Hematopoietic multipotent progenitor cell (in vitro differentiated cells): ENCODE measurements at regions not wholly inside any gene's neighbourhood (a gene's known extent, or its start where the extent isn't known, plus 50 kb on each side); places are given as distances from the start of the nearest gene placed in this dataset.

Experiments
- DNase-seq, 3 donors: peaks; one replicate each; pipeline ENCODE4 v3.0.0-alpha.2; 2011 to 2015; ENCODE audit warnings: low read depth in 2 of 3, low spot score in 2 of 3

DNA sequence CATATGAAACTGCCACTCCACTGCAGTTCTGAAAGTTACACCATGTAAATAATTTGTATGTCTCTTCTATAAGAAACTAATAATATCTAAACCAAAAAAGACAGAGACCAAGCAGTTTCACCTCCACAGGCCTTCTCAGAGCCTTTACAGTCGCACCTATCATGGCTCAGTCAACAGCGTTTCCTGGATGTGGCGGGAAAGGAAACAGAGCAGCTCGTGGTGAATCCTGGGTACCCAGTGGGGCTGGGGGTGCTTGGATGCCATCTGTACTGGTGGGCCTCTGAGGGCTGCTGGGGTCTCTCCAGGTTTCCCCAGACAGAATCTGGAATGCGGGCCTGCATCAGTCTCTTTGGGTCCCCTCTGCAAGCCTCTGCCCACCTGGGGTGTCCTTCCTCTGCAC lies 100.2 kb upstream of the CASZ1 start:
- DNase-seq: no peak

DNA sequence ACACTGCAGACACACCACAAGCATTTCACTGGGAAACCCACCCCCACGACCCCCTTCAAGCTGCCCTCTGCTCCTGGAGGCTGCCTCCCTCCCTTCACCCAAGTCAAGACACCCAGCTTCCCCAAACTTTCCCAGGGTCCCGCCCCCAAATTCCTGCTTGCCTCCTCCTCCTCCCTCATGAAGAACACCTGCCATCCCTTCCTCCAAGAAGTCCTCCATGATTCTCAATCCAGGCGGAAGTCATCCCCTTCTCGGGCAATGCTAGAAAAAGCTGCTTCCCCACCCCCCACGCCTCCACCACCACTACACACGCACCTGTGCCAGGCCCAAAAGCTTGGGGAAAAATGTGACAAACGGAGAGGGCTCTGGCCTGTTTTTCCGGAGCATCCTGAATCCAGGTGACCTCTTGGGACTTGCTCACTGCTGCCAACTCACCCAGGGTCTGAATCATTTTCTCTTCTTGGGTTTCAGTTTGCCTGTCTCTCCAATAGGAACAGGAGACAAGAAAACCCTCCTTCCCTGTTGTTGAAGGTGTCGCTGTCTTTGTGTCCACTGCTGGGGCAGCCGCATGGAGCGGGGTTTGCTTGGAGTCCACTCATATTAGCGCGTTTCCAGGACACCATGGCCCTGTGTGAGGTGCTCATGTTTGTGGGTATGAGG lies 101.0 kb upstream of the CASZ1 start:
- no peak for DNase-seq

DNA sequence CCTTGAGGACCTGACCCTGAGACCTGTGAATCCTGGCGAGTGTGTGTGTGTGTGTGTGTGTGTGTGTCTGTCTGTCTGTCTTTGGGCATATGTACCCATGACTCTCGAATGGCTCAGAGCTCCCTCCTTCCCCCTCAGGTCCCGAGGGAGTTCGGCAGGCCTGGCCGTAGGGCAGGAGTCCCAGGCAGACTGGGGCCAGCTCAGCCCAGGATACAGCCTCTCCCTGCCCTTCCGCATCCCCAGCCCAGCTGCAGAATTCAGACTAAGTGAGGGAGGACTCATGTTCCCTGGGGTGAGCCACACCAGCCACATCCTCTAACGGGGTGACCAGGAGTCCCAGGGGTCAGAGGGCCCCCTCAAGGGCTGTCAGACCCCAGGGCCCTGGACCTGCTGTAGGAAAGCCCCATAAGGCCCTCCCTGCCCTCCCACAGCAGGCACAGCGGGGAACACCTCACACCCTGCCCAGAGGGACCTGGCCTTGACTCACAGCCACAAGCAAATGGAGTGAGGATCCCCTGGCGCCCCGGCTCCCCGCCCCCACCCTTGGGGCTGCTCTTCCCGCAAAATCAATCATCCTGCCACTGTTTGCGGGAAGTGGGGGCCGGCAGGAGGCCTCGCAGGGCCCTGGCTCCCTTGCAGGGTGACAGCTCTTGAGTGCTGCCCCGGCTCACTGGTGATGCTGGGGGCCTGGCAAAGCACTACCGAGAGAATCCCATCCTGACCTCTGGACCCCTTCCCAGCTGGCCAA lies 101.7 kb upstream of the CASZ1 start:
- DNase-seq: peak in 2 of 3 donors; percentile 40 to 41

DNA sequence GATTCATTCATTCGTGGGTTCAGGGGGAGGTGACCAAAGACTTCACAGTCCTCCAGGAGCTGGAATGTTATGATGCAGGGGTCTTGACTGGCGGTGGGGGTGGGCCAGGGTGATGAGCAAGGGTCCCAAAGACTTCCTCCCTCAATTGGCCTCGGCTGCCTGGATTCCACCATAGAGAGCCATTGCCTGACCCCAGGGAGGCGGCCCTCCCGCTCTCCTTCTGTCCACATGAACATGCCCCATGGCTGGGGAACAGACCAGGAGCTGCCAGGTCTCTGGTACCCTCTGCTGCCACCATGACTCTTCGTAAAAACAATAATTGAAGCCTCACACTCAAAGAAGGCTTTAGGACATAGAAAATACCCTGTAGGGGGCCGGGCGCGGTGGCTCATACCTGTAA lies 102.5 kb upstream of the CASZ1 start:
- no peak for DNase-seq

DNA sequence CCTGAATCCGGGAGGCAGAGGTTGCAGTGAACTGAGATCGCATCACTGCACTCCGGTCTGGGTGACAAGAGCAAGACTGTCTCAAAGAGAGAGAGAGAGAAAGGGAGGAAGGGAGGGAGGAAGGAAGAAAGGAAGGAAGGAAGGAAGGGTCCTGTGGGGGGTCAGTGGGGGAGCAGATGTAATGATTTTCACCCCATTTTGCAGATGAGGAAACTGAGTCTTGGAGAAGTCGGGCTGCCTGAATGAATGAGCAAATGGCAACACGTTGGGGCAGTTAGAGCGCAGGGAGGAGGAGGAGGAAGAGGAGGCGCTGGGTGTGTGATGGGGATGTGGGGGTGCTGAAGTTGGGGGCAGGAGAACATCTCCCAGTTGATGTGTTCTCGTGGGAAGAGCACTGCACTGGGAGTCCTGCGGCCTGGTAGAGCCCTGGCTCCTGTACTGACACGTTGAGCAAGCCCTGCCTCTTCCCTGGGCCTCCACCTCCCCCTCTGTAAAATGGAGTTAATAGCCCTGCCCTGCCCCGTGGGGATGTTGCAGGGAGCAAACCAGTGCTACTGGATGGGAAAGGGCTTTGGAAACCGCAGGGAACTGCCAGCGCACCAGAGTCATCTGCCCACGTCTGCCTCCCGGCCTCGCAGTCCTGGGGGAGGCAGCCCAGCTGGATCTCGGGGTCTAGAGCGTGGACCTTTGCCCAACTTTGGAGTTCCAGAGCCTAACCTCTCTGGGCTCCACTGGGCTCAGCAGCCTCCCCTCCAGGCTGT lies 103.2 kb upstream of the CASZ1 start:
- no peak for DNase-seq

DNA sequence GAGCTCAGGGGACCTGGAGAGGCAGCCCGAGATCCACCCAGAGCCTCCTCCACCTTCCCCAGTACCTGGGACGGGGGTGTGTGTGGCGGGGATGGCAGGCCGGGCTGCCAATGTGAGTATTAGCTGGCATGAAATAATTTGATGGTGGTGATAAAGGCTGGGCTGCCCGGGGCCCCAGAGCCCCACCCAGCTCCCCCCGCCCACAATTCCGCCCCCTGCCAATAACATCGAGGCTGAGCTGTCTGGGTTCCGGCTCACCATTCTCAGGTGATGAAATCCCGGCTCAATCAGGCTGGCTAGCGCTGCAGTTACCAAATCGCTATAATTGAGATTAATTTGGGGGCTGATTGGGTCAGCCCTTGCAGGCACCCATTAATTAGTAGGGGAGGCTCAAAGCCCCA lies 103.8 kb upstream of the CASZ1 start:
- DNase-seq: no peak

DNA sequence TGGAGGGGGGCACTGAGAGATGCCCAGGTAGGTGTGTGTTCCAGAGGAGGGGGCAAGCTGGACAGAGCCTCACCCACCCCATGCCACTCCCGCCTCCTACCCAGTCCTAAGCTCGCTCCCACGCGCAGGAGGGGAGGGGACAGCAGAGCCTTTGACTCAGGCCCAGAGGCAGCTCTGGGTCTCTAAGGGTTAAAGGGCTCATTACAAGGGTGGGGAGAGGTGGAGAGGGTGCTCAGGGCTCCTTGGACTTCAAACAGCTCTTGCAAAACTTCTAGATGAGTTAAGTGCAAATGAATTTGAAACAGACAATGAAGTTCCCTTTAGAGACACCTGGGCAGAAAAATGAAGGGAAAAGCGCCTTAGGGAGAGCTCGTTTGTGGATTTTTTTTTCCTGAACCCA lies 104.2 kb upstream of the CASZ1 start:
- DNase-seq: no peak

DNA sequence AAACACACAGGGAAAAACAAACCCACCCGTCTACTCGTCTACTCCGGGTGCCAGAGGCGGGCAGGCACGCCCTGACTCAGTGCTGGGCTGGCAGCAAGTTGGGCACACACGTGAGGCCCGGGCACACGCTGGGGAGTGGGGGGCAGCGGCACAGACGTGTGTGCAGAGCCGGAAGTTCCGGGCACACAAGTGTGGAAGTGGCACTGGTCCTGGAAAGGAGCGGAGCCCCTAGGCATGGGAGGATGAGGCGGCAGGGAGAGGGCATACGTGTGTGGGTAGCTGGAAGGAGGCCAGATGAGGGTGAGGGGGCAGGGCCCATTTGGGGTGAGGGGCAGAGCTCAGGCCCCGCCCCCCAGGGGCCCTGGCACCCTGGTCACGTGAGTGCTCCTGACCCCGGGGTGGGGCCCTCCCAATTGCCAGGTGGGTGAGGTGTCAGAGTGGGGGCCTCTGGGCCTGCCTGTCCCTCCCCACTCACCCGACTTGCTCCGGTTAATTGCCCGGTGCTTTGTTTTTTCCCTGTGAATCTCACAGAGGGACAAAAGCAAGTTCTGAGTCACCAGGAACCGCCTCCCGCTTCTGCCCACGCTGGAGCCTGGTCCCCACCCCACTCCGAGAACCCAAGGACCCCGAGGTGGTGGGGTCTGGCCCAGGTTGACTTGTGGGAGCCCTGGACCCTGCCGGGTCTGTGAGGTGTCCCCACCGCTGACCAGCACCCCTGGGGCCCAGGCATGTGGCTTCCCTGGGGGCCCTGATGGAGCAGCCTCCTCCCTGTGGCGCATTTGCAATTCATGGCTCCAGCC lies 104.8 kb upstream of the CASZ1 start:
- DNase-seq: no peak

DNA sequence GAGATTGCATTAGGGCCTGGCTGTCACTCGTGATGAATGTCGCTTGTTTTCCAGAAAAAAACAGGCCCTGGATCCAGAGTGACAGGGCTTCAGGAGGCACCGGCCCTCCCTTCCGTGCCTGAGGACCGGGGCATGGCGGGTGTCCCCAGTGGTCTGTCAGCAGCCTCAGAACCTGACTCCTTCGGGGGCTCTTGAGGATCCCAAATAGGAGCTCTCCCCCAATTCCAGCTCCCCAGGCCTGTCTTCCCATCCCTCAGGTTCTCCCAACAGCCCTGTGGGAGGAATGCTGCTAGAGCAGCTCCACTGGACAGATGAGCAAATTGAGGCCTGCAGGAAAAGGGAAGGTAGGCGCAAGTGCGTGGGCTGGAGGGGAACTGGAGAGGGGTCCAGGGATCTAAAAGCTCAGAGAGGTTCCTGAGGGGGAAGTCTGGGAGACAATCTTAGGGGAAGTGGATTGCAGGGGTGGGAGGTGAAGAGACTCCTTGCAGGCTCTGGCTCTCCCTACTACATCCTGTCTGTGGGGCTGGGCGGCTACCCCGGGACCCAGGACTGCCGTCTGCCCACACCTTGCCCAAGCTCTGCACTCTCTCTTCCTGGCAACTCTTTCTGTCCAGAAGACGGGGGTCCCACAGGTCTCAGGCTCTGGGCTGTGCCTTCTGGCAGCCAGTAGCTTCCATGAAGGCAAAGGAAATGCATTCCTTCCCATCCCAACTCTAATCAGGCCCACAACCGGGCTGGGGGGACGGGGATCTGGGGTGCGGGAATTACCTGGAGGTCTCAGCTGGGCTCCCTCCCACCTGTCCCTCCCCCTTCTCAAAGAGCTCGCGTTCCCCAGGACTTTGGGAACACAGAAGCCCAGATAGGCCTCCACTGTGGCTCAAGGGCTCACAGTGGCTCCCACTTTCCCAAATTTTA lies 105.7 kb upstream of the CASZ1 start:
- no peak for DNase-seq

DNA sequence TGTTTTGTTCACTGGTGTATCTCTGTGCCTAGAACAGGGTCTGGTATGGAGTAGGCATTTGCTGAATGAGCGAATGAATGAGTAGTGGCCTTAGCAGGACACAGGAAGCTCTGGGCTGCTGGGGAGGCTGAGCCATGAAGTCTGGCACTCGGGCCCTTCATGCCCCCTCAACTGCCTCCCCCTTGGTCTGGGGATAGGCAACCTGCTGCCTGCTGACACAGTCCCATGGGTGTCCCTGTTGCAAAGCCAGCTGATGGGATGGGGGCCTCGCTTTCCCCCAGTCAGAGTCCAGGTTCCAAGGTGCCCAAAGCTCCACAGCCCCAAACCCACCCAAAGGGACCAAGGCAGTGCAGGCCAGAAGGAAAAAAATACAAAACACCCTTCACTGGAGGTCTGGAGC lies 107.0 kb upstream of the CASZ1 start:
- no peak for DNase-seq

DNA sequence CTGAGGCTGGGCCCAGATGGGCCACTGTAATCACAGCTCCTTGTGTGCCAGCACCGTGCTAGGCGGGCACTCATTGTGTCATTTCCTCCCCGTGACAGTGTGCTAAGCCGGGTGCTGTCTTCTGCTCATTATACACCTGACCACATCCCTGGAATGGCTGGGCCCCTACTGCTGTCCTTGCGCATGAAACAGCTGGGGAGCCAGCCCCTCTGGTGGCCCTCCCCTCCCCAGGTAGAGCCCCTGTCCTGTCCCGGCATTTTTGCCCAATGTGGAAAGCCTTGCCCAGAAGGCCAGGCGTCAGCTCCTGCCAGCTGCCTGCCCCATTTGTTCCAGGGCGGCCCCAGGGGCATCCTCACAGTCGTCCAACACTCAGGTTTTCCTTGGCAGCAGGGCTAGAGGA lies 107.4 kb upstream of the CASZ1 start:
- DNase-seq: no peak

DNA sequence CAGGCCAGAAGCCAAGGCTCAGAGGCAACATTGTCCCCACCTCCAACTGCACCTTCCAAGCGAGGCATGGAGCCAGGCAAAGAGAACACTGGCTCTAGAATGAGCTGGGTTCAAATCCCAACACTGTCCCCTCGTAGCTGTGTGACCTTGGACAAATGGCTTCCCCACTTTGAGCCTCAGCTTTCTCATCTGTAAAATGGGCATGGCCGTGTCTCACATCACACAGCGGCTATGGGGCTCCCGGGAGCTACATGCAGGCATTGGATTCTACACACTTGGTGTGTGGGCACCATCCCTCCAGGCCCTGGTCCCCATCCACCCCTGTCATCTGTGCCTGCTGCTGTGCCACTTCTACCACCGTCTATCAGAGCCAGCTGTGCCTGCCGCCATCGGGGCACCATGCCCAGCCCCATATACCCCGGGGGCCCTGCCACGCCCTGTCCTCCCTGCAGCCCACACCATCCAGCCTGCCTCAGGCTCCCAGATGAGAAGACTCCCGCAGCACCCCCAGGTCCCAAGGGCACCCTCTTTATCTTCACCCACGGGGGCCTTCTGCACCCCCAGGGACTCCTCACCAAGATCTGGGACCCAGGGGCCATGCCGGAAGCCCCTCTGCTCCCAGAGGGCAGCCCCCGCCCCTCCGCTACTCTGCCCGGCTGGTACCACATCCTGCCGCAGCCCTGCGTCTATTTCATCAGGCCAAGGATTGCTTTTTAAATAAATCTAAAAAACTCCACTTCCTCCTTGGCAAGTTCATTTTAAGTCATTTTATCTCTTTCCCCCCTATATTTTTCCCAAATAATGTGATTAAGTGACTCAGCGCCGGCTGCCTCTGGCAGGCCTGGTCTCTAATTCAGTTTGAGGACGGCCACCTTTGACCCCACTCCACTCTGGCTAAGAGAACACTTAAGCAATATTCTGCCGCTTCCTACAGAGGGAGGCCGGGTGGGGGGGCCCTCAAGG lies 107.8 kb upstream of the TARDBP start:
- DNase-seq: peak in 2 of 3 donors; percentile 60 to 80

DNA sequence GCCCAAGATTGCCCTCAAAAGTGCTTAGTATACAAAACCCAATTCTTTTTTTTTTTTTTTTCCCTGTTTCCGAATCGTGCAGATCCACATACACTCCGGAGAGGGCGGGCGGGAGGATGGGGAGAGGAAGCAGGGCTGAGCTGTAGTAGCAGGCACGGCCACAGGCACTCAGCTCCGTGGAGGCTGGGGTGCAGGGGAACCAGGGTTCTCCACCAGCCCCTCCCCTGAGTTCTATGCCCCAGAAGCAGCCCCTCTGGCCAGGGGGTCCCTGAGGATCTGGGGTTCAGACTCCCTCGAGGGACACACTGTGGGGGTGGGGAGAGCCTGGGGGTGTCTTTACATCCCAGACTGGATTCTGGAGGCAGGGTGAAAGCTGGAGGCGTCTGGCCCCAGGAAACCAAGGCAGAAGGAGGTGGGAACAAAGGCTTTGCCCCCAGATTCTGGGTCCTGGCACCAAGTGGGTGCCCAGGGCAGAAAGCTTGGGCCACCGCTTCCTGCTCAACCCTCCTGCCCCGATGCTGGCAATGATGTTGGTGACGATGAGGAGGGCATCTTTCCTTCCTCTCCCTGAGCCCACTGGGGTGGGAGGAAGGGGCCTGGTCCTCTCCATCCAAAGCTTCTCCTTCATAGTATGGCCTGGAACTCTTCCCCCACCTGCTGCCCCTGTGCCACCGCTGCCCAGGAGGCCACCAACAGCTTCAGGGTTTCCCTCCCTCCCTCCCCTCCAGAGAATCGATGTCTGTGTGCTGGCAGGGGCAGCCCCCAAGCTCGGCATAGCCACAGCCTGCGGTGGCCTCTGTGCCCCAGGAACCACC lies 106.4 kb upstream of the TARDBP start:
- no peak for DNase-seq

DNA sequence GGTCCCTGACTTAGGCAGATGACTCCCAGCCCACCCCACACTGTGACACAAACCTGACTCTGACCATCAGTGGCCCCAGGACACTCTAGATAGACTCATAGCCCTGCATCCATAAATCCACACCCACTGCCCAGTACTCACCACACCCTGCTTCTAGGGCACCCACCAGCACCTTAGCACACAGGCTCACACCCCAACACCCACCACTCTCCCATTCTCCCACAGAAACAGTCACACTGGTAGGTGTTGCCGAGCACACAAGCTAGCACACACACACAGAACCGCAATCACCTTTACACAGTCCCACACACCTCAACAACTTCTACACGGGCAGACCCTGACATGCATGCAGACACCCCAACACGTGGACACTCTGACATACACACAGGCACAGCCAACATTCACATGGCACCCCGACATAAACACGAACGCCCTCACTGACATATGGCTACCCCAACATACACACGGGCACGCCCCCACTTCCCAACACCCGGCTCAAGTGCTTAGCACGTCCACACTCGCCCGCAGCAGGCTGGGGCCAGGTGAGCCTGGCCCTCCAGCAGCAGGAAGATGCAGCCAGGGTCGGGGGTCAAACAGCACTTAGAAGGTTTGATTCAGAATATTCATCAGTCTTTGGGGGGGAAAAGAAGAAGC lies 105.5 kb upstream of the TARDBP start:
- DNase-seq: no peak

DNA sequence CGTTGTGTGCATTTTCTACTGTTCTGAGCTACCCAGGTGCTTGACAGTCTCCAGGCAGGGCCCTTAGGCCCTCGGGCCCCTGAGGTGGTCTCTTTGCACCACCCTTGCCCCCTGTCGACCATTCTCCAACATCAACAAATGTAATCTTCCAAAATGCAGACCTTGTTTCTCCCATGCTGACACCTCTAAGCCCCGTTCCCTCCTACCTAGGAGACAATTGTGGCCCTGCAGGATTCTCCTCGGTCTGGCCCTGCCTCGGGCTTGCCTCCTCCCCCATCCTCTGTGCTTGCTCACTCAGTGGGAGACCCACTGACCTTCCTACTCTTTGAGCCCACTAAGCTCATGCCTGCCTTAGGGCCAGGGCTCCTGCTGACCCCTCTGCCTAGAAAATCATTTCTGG lies 104.2 kb upstream of the TARDBP start:
- DNase-seq: no peak

DNA sequence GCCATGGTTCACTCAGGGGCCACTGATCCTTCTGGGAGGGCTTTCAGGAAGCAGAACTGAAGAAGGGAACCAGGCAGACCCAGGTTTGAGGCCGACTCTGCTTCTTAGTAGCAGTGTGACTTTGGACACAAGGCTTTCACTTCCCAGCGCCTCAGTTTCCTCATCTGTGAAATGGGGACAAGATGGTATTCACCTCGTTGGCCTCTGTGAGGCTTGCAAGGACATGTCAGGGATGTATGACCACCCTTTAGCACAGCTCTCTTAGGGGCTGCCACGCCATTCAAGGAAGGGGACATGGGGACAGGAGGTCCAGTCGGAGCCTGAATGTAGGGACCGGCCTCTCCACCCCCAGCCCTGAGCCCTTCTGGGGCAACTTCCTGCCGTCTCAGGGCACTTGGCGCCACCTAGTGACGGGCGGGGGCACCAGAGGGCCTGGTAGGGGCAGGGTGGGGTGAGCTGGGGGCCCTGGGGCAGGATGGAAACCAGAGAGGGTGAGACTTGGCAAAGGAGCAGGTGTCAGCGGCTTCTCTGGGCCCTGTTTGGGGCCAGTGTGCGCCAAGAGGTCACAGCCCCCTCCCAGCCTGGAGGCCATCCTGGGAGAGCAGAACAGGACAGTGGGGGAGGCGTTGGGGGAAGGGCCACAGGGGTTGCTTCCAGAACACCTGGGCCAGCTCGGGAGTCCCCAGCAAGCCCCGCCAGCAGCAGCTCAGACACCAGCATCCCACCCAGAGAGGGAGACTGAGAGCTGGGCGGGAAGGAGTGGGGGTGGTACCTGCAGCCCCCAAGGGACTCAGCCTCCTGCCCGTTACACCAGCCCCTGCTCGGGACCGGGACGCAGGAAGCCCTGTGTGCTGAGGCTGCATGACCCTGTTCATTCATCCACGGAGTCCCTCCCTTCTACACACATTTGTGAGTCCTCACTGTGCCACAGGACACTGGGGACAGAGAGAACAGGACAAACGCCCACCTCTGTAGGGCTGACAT lies 102.5 kb upstream of the TARDBP start:
- peak; percentile 33 to 77 (median 59) for DNase-seq
